ENCODE measurements at regions not wholly inside any gene's neighbourhood (a gene's known extent, or its start where the extent isn't known, plus 50 kb on each side); places are given as distances from the start of the nearest gene placed in this dataset.

DNA sequence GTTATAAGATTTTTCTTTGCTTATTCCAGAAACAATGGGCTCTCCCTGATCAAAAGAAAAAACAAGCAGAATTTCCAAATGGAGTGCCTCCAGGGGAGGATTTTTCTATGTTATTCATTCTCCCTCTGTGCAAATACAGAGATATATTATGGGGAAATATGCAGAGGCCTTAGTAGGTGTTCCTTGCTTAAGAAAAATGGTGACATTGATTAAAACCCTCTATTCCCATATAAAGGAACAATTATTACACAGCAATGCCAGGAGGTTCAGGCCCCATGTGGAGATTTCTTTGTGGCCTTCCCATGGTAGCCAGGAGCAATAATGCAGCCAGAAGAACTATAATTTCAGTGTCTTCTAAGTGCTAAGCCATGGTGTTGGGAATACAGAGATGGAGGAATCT lies 255.9 kb upstream of the CXCR4 start:
- no peak for DNase-seq (ENCODE audit: low spot score)

DNA sequence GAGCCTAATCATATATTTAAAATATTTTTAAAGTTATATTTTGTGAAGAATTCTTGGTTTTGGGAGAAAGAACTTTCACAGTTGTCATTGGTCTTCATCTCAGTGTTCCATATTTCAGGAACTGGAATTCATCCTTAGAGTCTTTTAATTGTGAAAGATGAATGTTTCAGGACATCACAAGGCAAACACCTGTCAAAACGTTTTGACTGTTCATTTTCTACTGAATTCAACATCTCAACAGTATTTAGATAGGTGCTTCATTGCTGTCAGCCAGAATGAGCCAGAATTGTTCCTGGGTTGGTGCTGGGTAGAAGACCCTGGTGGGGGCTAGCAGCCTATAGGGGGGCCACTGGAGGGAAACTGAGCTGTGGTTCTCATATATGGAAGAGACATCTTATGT lies 255.1 kb upstream of the CXCR4 start:
- no peak for DNase-seq (ENCODE audit: low spot score)

DNA sequence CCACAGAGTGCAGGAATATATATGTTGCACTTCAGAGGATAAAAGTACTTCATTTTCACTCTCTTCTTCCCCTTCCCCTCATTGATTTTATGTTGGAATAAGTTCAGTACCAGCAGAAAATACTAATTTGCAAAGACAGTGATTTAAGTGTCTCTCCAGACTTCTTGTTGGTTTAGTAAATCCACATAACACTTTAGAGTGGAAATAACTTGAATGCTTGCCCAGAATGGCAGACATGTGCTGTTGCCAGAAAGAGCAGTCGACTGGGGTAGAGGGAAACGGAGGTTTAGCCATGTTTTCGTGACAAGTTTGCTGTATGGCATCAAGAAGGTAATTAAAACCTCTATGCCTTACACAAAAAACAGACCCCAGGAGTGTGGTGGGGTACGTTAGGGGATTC lies 246.0 kb upstream of the CXCR4 start:
- DNase-seq (ENCODE audit: low spot score), result no peak

DNA sequence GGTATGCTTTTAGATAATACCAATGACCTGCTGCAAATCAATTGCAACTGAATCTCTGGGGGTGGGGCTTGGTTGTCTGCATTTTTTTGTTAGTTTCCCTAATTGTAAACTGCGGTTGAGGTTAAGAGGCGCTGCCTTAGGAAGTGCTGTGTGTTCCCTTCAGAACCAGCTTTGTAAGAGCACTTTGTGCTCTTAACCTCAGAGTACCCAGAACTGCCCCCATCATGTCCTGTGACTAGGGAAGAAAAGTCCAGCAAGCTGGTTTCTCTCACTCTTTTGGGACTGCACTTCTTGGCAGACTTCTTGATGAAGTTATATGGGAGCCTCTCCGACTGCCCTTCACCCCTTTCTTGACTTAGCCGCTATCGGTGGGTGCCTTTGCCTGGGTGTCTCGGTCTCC lies 245.5 kb upstream of the CXCR4 start:
- DNase-seq (ENCODE audit: low spot score), result no peak

DNA sequence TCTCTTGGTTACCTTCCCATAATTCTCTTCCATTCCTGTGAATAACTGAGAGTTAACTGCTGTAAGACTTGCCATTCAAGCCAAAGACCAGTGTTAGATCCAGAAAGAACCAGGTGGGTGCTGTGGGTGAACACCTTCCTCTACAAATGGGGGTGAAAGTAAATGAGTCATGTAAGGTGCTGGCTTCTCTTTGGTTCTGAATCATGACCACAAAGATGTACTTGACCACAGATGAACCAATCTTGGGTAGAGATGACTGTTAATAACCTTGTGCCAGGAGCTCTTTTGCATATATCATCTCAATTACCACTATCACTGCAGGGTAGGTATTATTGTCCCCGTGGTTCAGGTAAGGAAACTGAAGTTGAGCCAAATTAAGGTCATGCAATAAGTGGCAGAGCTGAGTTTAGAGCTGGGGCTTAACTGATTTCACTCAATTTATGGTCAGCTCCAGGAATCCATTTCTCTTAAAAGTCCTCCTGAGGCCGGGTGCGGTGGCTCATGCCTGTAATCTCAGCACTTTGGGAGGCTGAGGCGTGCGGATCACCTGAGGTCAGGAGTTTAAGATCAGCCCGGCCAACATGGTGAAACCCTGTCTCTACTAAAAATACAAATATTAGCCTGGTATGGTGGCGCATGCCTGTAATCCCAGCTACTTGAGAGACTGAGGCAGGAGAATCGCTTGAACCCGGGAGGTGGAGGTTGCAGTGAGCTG lies 244.9 kb upstream of the CXCR4 start:
- DNase-seq (ENCODE audit: low spot score), result no peak

DNA sequence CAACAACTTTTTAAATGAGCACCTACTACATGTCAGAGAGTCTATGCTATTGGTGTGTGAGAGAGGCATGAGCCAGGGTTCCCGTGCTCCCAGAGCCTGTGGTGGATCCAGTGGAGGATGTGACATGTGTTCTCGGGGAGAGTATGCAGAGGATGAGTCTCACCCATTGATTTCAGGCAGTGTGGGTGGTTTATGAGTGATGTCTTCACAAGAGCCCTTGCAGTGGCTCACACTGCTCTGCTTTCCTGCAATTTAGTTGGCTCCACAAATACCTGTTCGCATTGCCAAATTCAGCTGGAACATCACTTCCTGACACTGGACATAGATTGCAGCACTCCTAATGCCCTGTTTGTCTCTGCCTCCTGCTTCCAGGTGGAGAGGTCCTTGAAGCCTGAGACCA lies 243.6 kb upstream of the CXCR4 start:
- DNase-seq (ENCODE audit: low spot score), result no peak

DNA sequence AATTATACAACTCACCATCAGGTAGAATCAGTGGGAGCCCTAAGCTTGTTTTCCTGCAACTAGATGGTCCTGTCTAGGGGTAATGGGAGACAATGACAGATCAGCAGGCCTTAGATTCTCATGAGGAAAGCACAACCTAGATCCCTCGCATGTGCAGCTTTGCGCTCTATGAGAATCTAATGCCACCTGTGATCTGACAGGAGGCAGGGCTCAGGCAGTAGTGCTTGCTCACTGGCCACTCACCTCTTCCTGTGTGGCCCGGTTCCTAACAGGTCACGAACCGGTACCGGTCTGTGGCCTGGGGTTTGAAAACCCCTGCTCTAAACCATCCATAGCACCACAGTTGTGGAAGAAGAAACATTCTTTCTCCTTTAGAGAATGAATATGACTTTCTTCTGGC lies 242.8 kb upstream of the CXCR4 start:
- DNase-seq (ENCODE audit: low spot score), result no peak

DNA sequence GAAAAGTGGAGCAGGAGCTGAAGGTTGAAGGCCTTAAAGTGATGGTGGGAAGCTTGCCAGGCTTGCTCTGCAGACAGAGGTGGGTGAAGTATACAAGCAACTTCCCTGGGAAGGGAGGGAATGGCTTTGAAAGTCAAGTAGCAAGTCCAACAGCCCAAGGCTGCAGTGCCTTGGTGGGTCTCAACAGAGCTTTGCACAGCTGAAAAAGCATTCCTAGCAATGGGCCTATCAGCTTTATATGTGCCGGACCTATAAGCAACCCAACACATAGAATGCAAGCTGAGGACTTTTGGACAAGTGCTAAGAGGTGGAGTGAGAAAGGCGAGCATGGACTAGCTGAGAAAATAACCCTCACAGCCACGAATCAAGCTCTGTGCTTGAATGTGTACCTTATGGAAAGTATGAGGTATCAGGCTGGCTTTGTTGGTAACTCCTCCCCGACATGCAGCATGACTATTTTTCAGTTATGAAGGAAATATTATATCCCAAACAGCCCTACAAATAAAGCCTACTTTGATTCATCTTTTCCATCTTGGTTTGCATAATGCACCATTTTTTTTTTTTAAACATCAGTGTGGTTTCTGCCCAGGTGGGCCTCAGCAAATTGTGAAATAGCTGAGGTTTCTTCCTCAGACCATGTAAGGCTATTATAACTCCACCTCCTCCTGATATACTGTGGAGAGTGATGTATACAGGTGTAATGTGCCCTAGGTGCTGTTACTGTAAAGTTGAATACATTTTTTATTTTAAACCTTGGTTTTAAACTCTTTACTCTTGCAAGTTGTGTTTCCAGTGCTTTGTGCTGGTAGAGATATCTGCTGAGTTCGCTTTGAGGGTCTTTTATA lies 241.4 kb upstream of the CXCR4 start:
- DNase-seq (ENCODE audit: low spot score), result no peak

DNA sequence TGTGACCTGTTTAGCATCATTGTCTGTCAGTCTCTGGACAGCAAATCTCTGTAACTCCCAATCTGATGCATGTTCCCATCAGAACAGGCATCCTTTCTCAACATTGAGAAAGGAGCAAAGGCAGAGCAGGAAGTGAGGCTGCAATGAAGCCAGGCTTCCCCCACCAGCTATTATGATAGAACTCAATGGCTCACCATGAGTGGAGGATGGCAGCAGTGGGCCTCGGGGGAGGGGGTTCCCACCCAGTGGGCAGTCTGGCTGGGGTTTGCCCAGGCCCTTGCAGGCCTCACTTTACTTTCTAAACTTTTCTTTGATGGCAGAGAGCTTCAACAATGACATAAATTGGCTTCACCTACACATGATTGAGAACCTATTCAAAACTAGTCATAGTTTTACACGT lies 240.6 kb upstream of the CXCR4 start:
- DNase-seq (ENCODE audit: low spot score), result no peak

DNA sequence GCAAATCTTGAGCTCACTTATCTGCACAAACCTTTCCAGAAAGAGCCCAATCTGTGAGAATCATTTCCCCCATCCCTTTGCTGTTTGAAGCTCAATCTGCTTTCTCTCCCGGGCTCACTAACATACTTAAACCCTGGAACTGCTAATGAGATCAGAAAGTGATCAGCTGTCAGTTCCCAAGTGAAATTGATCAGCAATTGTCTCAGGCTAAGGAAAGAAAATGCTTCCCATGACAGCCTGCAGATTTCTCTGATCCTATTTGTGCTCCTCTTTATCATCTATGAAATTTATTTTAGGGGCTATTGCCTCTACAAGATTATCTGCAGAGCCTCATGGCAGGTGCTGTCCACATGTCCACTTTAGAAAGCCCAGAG lies 239.0 kb upstream of the CXCR4 start:
- no peak for DNase-seq (ENCODE audit: low spot score)

DNA sequence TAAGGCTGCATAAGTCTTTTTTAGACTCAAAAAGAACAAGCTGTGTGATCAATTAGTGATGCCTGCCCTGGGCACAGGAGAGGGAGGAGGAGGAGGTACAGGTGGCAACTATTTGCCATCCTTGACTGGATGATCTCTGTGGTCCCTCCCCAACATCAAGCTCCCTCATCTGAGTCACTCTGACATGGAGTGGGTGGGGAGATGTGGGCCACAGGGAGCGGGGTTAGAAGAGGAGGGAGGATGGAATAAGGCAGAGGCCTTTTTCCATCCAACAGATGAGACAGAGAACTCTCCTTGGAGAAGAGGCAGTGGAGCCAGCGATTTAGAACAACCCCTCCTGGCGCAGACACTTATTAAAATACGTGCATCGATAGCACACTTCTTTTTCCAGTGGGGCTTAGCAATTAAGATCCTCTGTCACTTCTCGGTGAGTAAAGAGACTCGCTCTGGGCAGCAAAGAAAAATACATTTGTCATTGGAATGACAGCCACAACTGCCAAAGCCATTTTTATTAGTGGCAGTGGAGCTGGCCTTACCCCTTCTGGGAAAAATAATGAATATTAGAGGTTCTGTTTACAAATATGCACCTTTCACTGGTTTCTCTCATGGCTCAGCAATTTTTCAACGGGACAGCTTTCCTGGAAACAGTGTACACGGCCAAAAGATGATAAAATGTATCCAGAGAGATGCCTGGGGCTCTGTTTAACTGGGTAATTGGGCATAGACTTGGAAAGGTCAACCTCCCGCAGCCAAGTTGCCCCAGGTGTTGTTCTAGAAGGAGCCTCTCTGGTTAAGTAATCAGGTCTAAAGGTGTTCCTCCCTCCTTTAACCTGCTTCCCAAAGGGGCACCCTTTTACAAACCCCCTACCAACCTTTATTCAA lies 238.4 kb upstream of the CXCR4 start:
- no peak for DNase-seq (ENCODE audit: low spot score)

DNA sequence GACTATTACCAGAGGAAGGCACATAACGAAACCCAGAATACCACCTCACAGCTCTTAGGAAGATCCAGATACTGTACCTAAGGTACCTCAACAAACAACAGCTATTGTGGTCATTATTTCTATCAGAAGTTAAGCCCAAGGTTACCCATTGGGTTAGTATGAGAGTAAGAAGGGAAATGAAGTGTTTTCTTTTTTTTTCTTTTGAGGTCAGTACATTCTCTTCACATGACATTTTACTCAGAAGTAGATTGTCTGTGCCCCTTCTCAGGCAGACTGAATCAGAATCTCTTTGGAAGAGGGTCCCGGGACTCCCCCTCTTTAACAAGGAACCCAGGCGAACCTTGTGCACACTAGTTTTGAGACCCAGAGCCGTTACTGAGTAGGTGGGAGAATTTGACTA lies 233.7 kb upstream of the CXCR4 start:
- no peak for DNase-seq (ENCODE audit: low spot score)

DNA sequence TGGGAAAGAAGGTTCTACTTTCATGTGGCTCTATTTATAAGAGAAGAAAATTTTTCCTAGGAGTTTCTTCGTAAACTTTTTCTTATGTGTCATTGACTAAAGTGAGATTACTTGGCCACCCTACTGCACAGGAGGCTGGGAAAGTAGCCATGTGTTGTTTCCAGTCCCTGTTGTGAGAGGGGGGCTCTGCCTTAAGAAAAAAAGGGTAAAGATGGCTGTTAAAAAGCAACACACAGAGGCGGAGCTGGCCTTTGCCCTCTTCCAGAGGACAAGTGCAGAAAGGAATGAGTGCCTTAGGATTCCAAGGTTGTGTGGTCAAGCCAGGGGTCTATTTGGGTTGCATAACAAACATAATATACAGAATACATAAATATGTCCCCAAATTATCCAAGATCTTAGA lies 230.0 kb upstream of the CXCR4 start:
- DNase-seq (ENCODE audit: low spot score), result no peak

DNA sequence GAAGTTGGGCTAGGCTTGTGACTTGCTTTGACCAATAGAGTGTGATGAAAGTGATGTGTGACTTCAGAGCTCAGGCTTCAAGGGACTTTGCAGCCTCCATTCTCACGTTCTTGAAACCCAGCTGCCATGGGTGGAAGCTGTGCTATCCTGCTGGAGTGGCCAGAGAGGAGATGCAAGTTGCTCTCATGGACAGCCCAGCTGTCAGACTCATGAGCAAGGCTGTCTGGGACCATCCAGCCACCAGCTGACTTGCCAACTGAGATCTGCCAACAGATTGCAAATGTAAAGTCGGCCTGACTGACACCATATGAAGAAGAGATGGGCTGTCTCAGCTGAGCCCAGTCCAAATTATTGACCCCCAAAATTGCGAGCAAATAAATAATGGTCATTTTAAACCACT lies 226.4 kb upstream of the CXCR4 start:
- DNase-seq (ENCODE audit: low spot score), result no peak

DNA sequence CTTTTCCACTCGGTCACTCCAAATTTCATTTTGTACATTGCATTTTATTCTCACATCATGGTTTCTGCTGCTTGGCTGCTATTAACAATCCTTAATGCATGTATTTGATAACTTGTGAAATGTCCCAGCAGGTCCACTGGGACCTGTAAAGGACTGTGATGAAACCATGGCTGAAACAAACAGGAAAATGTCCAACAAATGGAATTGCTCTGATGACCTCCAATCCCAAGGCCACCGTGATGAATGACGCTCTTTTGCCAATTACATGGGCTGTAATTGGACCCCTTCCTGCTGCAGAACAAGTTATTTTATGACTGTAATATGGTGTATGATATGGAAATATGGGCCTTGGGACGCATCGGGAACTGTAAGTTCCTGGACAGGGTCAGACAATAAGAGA lies 224.2 kb upstream of the CXCR4 start:
- no peak for DNase-seq (ENCODE audit: low spot score)

DNA sequence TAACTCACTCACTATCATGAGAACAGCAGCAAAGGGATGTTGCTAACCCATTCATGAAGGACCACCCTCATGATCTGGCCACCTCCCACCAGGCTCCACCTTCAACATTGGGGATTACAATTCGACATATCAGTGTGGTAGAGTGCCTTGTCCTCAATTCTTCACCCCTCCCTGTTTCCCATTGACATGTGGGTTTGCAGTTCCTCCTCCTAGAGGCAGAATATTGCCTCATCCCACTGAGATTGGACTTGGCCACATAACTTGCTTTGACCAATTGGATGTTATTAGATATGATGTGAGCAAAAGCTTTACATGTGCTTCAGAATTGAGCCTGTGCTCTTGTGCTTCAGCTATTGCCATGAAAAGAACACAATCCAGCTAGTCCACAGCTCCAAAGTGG lies 217.0 kb upstream of the CXCR4 start:
- no peak for DNase-seq (ENCODE audit: low spot score)

DNA sequence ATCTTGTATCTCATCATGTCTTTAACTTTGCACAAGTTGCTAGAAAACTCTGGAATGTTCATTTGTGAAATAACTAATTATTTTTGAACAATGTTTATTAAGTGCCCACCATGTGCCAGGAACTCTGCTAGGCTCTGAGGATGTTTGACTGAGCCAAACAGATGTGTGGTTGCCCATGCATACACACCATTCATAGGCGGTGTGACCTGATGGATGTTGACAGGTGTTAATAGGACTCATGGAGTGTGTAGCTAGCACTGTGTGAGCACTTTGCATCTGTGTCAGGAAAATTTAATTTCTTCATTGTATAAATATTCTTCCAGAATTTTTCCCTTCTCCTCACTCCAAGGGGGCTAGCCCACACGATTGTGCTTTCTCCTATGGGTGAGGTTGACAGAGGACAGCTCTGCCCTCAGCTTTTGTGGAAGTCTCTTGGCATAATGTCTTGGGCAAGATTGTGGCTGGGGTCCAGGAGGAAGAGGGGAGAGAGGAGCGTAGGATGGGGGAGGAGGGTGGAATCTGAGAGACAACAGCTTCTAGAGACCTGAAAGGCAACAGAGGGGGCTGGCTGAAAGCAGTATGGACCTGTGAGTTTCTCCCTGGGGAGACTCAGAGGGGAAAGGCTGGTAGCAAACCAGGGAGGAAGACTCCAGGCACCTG lies 214.6 kb upstream of the CXCR4 start:
- DNase-seq (ENCODE audit: low spot score), result no peak

DNA sequence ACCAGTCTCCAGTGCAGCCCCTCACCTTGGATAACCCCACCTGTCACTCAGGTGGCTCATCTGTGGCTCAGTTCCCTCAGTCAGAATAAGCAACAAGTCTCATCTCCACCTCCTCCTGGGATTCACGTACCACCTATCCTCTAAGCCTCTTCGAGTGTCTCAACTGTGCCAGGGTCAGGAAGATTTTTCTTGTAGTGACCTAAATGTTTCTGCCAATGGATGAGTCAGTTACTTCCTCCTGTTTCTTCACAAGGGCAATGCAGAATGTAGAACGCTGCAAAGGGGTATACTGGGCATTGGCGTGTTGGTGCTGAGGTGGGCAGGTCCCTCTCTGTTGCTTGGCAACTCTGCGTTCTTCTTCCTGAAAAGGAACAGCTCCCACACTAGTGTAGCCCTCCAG lies 213.3 kb upstream of the CXCR4 start:
- DNase-seq (ENCODE audit: low spot score), result no peak

DNA sequence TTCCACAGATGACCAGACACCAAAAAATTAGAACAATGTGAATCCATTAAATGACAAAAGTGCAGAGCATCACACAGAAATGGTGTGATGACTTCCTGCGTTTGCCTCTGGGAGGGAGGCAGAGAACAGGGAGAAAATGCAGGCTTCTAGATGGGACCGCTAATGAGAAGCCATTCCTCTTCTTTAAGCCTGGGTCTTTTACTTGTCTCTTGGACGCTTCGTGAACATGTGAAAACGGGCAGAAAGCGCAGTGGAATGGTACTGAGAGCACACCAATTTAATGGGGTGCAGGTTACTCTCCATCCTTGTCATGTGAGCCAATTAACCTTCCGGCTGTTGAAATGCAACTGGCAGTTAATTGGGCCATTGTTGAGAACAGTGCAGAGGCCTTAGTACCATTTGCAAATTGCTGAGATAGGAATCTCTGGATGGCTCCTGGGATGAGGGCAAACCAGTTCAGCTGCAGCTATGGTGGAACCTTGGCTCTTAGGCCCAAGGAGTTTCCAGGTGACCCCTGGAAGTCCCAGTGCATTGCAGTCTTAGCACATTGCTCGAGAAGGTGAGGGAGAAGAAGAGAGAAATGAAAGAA lies 210.4 kb upstream of the CXCR4 start:
- no peak for DNase-seq (ENCODE audit: low spot score)

DNA sequence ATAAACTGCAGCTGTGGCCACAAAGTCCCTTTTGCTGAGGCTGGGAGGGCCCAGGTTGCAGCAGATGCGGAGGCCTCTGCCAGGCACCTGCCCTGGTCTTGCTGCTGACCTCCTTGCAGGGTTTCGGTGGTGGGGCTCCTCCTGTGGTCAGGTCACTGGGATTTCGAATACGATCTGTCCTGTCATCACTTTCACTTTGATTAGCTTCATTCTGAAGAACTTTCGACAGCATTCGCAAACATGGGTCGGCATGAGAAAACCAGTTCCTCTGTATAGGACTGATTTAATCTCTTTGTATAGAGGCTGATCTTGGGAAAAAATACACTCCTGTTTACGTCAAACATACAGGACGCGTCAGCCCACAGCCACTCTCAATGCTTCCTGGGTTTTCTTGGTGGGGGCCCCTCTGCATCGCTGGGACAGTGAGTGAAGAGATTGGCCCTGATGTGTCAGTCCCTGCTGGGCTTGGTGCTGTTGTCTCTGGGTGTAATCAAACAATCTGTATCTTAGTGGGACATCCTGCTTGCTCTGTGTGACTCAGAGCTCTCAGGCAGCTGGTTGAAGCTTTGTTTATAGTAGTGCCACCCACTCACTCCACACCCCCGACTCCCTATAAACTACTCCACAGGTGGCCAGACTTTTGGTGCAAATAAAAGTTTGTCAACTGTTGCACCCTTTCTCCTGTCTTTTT lies 209.4 kb upstream of the CXCR4 start:
- DNase-seq (ENCODE audit: low spot score), result no peak

DNA sequence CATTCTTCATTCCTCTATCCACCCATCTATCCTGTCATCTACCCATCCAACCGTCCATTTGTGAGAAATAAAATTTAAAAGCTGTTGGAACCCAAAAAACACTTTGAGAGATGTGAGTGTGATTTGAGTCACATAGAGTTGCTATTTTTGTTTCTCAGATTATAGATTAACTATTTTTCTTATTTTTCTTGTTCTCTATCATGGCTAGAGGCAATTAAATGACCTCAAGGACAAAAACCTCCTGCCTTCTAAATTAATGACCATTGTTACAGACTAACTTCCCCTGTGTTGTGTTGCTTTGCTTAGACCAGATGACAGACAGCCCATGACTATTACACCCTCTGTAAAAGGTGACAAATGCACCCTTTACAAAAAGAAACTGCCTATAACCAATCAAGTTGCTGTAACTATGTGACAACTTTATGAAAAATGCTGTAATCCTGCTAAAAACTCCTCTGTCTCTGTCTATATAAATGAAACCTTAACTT lies 207.9 kb upstream of the CXCR4 start:
- no peak for DNase-seq (ENCODE audit: low spot score)

All from AG20443 (cell line).